DND-41 (cell line): ENCODE measurements at regions not wholly inside any gene's neighbourhood (a gene's known extent, or its start where the extent isn't known, plus 50 kb on each side); places are given as distances from the start of the nearest gene placed in this dataset.

Source experiments
- ATAC-seq: fragments of 200-7000 bp; cut with Tn5 transposase; 3 replicates; pipeline ENCODE4 v1.9.1; 2021; ENCODE audit warnings: low read depth; ENCODE audit not compliant: insufficient read depth
- DNase-seq: peaks from one replicate; pipeline ENCODE4 v3.0.0-alpha.2; 2020
- H2AFZ ChIP-seq: 2 replicates; pipeline ENCODE4 v1.6.0; 2012; ENCODE audit warnings: low read depth, low read length
- H3K27ac ChIP-seq: 2 replicates; pipeline ENCODE4 v1.5.1; 2012; ENCODE audit warnings: low read length, inconsistent platforms
- H3K27me3 ChIP-seq: fragments of 200-600 bp; sonication (generic); 2 replicates; pipeline ENCODE4 v1.6.0; 2012; ENCODE audit warnings: low read length, mild to moderate bottlenecking, inconsistent platforms; ENCODE audit not compliant: insufficient read depth, poor library complexity
- H3K36me3 ChIP-seq: 2 replicates; pipeline ENCODE4 v1.5.1; 2012; ENCODE audit warnings: low read length, inconsistent platforms; ENCODE audit not compliant: insufficient read depth
- H3K4me1 ChIP-seq: 2 replicates; pipeline ENCODE4 v1.5.1; 2012; ENCODE audit warnings: mild to moderate bottlenecking, low read length; ENCODE audit not compliant: insufficient read depth
- H3K4me2 ChIP-seq: 2 replicates; pipeline ENCODE4 v1.6.0; 2012; ENCODE audit warnings: mild to moderate bottlenecking, moderate library complexity, low read length, inconsistent platforms; ENCODE audit not compliant: insufficient read depth
- H3K4me3 ChIP-seq, 2 experiments: fragments of 200-600 bp in 1 of 2; shearing (Covaris generic) in 1 of 2; 2 replicates each; pipeline ENCODE4 v1.5.1; 2012 to 2016; ENCODE audit warnings: inconsistent platforms in 2 of 2, low read length in 2 of 2, mild to moderate bottlenecking in 2 of 2, low read depth in 1 of 2, moderate library complexity in 1 of 2
- H3K79me2 ChIP-seq: 2 replicates; pipeline ENCODE4 v1.6.0; 2012; ENCODE audit warnings: low read length, inconsistent platforms; ENCODE audit not compliant: insufficient read depth
- H3K9ac ChIP-seq: 2 replicates; pipeline ENCODE4 v1.6.0; 2012; ENCODE audit warnings: low read depth, mild to moderate bottlenecking, inconsistent platforms, low read length, moderate library complexity
- H3K9me3 ChIP-seq: 2 replicates; pipeline ENCODE4 v1.5.1; 2012; ENCODE audit warnings: low read length, moderate library complexity, mild to moderate bottlenecking, inconsistent platforms; ENCODE audit not compliant: insufficient read depth, severe bottlenecking
- H4K20me1 ChIP-seq: 2 replicates; pipeline ENCODE4 v1.6.0; 2012; ENCODE audit warnings: low read length; ENCODE audit not compliant: insufficient read depth
- EZH2 ChIP-seq: IDR thresholded peaks from 3 replicates; pipeline ENCODE4 v1.6.1; 2012; ENCODE audit warnings: borderline replicate concordance, low read depth, mild to moderate bottlenecking, moderate library complexity, low read length, inconsistent platforms; ENCODE audit not compliant: severe bottlenecking
- TF ChIP-seq, protein P1 (sequence below): IDR thresholded peaks from 2 replicates; pipeline ENCODE4 v1.5.1; 2012; ENCODE audit warnings: borderline replicate concordance, low read length, moderate library complexity, mild to moderate bottlenecking; ENCODE audit not compliant: poor library complexity, severe bottlenecking; ENCODE audit errors: extremely low read depth

DNA sequence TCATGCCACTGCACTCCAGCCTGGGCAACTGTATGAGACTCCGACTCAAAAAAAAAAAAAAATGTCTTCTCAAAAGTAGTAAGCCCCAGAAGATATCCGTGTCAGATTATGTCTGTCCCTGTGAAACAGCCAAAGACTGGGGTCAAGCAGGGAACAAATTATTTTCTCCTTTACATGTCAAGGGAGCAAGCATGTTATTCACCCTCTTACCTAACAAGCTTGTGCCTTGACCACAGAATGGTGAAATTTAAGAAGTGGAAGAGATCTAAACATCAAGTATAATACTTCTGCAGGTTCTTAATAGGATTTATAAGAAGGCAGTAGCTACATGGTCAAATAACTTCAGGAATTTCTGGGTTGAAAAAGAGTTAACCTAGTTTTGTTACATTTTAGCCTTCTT is 187.9 kb downstream of the ZNF365 start:
- Histone ChIP-seq H3K9ac (no peak overlapping the region), H3K4me3 (no peak overlapping the region), H3K27me3 (no peaks in the 10 kb centered on the region), H3K4me2 (no peak overlapping the region), H3K27ac (no peak overlapping the region), H4K20me1 (no peaks in the 10 kb centered on the region), H3K79me2 (no peaks in the 10 kb centered on the region), H3K9me3 (no peaks in the 10 kb centered on the region), H3K4me1 (no peaks in the 10 kb centered on the region), H3K36me3 (no peaks in the 10 kb centered on the region), H2AFZ (no peak overlapping the region)
- ATAC-seq (no peak), DNase-seq (no peak)
- TF ChIP-seq EZH2: no peak
- TF ChIP-seq, protein P1, sequence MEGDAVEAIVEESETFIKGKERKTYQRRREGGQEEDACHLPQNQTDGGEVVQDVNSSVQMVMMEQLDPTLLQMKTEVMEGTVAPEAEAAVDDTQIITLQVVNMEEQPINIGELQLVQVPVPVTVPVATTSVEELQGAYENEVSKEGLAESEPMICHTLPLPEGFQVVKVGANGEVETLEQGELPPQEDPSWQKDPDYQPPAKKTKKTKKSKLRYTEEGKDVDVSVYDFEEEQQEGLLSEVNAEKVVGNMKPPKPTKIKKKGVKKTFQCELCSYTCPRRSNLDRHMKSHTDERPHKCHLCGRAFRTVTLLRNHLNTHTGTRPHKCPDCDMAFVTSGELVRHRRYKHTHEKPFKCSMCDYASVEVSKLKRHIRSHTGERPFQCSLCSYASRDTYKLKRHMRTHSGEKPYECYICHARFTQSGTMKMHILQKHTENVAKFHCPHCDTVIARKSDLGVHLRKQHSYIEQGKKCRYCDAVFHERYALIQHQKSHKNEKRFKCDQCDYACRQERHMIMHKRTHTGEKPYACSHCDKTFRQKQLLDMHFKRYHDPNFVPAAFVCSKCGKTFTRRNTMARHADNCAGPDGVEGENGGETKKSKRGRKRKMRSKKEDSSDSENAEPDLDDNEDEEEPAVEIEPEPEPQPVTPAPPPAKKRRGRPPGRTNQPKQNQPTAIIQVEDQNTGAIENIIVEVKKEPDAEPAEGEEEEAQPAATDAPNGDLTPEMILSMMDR: no peak

DNA sequence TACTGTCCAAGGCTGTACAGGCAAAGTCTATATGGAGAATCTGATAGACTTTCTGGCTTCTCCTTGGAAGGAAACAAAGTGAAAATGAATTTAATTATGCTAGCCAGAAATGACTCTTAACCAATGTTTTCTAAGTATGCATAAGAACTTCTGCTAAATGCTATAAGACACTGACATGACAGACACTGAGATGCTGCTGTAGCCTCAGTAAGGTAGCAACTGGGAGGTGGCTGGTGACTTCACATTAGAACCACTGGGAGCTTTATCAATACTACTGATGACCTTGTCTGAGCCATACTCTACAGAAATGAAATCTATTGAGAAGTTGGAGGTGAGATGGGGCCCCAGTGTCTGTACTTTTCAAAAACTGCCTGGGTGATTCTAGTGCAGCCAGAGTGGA is 188.6 kb downstream of the ZNF365 start:
- no peak overlapping the region for H3K4me2 ChIP-seq
- H3K4me1 ChIP-seq: no peaks in the 10 kb centered on the region
- no peak overlapping the region for H3K4me3 ChIP-seq
- ATAC-seq: no peak
- no peaks in the 10 kb centered on the region for H3K9me3 ChIP-seq
- H2AFZ ChIP-seq: no peak overlapping the region
- no peak for DNase-seq
- TF ChIP-seq, protein P1: no peak
- no peak for TF ChIP-seq EZH2
- no peak overlapping the region for H3K27ac ChIP-seq
- H3K36me3 ChIP-seq: no peaks in the 10 kb centered on the region
- H4K20me1 ChIP-seq: no peaks in the 10 kb centered on the region
- no peaks in the 10 kb centered on the region for H3K79me2 ChIP-seq
- no peaks in the 10 kb centered on the region for H3K27me3 ChIP-seq
- H3K9ac ChIP-seq: no peak overlapping the region

DNA sequence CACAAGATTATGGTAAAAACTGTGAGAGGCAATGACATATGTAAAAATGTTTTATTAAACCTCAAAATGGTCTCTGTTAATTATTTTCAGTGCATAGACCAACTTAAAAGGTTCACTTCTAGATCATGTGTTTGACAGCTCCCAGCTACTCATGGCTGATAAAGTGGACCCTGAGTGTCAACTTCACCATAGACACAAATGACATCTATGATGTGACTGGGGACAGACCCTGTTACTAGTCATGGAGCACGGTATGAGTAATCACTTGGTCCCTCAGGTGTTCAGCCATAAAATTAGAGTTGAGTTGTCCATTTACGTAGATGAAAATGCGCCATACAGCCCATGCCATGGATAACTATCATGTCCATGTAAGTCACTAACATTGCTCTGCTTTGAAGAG is 199.8 kb downstream of the ZNF365 start:
- no peaks in the 10 kb centered on the region for H4K20me1 ChIP-seq
- TF ChIP-seq, protein P1: no peak
- no peak for TF ChIP-seq EZH2
- H3K79me2 ChIP-seq: no peaks in the 10 kb centered on the region
- H3K4me3 ChIP-seq: no peak overlapping the region
- no peak overlapping the region for H3K9ac ChIP-seq
- ATAC-seq (no peak), DNase-seq (no peak)
- H3K4me1 ChIP-seq: no peaks in the 10 kb centered on the region
- H3K27me3 ChIP-seq: no peaks in the 10 kb centered on the region
- H3K9me3 ChIP-seq: no peaks in the 10 kb centered on the region
- H3K36me3 ChIP-seq: no peaks in the 10 kb centered on the region
- H3K27ac ChIP-seq: no peak overlapping the region
- H3K4me2 ChIP-seq: no peak overlapping the region
- H2AFZ ChIP-seq: no peak overlapping the region

DNA sequence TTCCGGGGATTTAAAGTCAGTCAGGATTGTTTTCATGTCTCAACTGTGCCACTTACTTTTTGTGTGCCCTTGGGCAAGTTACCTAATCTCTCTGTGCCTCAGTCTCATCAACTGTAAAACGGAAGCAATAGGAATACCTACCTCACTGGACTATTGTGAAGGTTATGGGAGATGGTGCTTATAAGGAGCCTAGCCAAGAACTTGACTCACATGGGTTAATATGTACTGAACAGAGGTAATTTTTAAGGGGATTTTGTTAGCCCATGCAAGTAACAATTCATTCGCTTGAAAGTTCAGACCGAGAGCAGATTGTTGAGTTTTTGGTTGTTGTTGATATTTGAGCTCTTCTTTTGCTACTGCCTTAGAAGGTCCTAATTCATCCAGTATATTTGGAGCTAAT is 202.9 kb downstream of the ZNF365 start:
- H2AFZ ChIP-seq: no peak overlapping the region
- no peak overlapping the region for H3K4me3 ChIP-seq
- H3K4me1 ChIP-seq: no peaks in the 10 kb centered on the region
- H3K9me3 ChIP-seq: no peaks in the 10 kb centered on the region
- no peaks in the 10 kb centered on the region for H3K27me3 ChIP-seq
- no peaks in the 10 kb centered on the region for H3K36me3 ChIP-seq
- H4K20me1 ChIP-seq: no peaks in the 10 kb centered on the region
- TF ChIP-seq, protein P1: no peak
- TF ChIP-seq EZH2: no peak
- no peak overlapping the region for H3K4me2 ChIP-seq
- no peak for ATAC-seq
- H3K9ac ChIP-seq: no peak overlapping the region
- no peak overlapping the region for H3K27ac ChIP-seq
- no peaks in the 10 kb centered on the region for H3K79me2 ChIP-seq
- DNase-seq: no peak
